K562 (cell line): ENCODE measurements at regions not wholly inside any gene's neighbourhood (a gene's known extent, or its start where the extent isn't known, plus 50 kb on each side); places are given as distances from the start of the nearest gene placed in this dataset.

Experiments used
- ATAC-seq: fragments of 200-7000 bp; cut with Tn5 transposase; 3 replicates; pipeline ENCODE4 v1.9.1; 2020; ENCODE audit warnings: moderate library complexity
- BruUV-seq: library from RNA; stranded (reverse); fragments of 400-500 nt; replicated peaks from 2 replicates; lab custom pipeline; 2021; lab: Mats Ljungman, UMichigan
- CTCF ChIA-PET: fragments of 300-600 bp; formaldehyde crosslinking; extraction: SDS; loops from one replicate; lab custom pipeline; 2021; ENCODE audit warnings: low intra/inter-chr PET ratio; lab: Yijun Ruan, JAX
- POLR2A ChIA-PET: fragments of 300-600, 350-650 bp; sonication (Branson Sonifier 250); formaldehyde crosslinking; extraction: SDS; loops from one replicate; lab custom pipeline; 2021; ENCODE audit warnings: antibody characterized with exemption, inconsistent platforms; lab: Yijun Ruan, JAX
- DNase-seq, 4 experiments: peaks; one replicate each; pipeline versions ENCODE4 v3.0.0 to v3.0.0-alpha.2; 2011 to 2018; ENCODE audit warnings: low spot score in 3 of 4, mixed read lengths in 3 of 4; ENCODE audit errors: extremely low read depth in 1 of 4
- FAIRE-seq: peaks from 2 replicates; lab custom pipeline; 2011; peaks lifted over from hg19 to GRCh38; lab: Jason Lieb, UNC
- H2AFZ ChIP-seq: 2 replicates; pipeline ENCODE4 v1.6.0; 2011; ENCODE audit warnings: low read depth, low read length, control low read depth, inconsistent platforms
- H3K27ac ChIP-seq: fragments of 200-600 bp; 3 replicates; pipeline ENCODE4 v1.8.0; 2011; ENCODE audit warnings: low read depth, mild to moderate bottlenecking, control low read depth, inconsistent platforms, low read length, moderate library complexity, mixed read lengths; ENCODE audit errors: extremely low read depth
- H3K27me3 ChIP-seq, 2 experiments: fragments of 300-600 bp in 1 of 2; 2 replicates in 1 of 2; 3 replicates in 1 of 2; pipeline versions ENCODE4 v1.6.0 to v1.8.0; 2011; ENCODE audit warnings: inconsistent platforms in 2 of 2, low read length in 2 of 2, mild to moderate bottlenecking in 1 of 2, mixed read lengths in 1 of 2, moderate library complexity in 1 of 2; ENCODE audit not compliant: control insufficient read depth in 2 of 2, insufficient read depth in 2 of 2
- H3K36me3 ChIP-seq: fragments of 300-600 bp; 3 replicates; pipeline ENCODE4 v1.8.0; 2011; ENCODE audit warnings: mild to moderate bottlenecking, low read length, inconsistent platforms; ENCODE audit not compliant: control insufficient read depth, insufficient read depth
- H3K4me1 ChIP-seq, 2 experiments: fragments of 200-600 bp in 1 of 2; replicated peaks in 1 of 2; 2 replicates in 1 of 2; 3 replicates in 1 of 2; pipeline versions ENCODE4 v1.5.1 to v1.8.0; 2011; ENCODE audit warnings: inconsistent platforms in 2 of 2, low read length in 2 of 2, mild to moderate bottlenecking in 1 of 2, mixed read lengths in 1 of 2, moderate library complexity in 1 of 2; ENCODE audit not compliant: control insufficient read depth in 2 of 2, insufficient read depth in 2 of 2
- H3K4me2 ChIP-seq: 2 replicates; pipeline ENCODE4 v1.6.1; 2011; ENCODE audit warnings: low read length, control low read depth, inconsistent platforms, mixed read lengths; ENCODE audit not compliant: insufficient read depth
- H3K4me3 ChIP-seq: fragments of 200-600 bp; sonication (generic), shearing (Covaris generic); 2 replicates; pipeline ENCODE4 v1.5.1; 2016; ENCODE audit warnings: control low read depth, inconsistent platforms
- H3K79me2 ChIP-seq: fragments of 200-600 bp; 3 replicates; pipeline ENCODE4 v1.8.0; 2011; ENCODE audit warnings: low read length, inconsistent platforms; ENCODE audit not compliant: control insufficient read depth, insufficient read depth
- H3K9ac ChIP-seq, 2 experiments: 2 replicates each; pipeline versions ENCODE4 v1.6.0 to v1.6.1; 2011; ENCODE audit warnings: low read depth in 2 of 2, low read length in 2 of 2, control low read depth in 1 of 2, inconsistent platforms in 1 of 2, mild to moderate bottlenecking in 1 of 2, mixed read lengths in 1 of 2; ENCODE audit not compliant: insufficient read depth in 1 of 2
- H3K9me1 ChIP-seq: one replicate; pipeline ENCODE4 v1.6.0; 2011; ENCODE audit warnings: inconsistent platforms, mild to moderate bottlenecking, low read length, moderate library complexity; ENCODE audit not compliant: control insufficient read depth, insufficient read depth
- H3K9me3 ChIP-seq: replicated peaks from 2 replicates; pipeline ENCODE4 v1.5.1; 2011; ENCODE audit warnings: low read depth, low read length, inconsistent platforms; ENCODE audit not compliant: control insufficient read depth, insufficient read depth
- H4K20me1 ChIP-seq: replicated peaks from 2 replicates; pipeline ENCODE4 v1.6.1; 2011; ENCODE audit warnings: low read length, inconsistent platforms, mixed read lengths; ENCODE audit not compliant: control insufficient read depth, insufficient read depth
- CBX8 ChIP-seq: fragments of 200-600 bp; sonication (generic); IDR thresholded peaks from 2 replicates; pipeline ENCODE4 v1.6.1; 2012; ENCODE audit warnings: borderline replicate concordance, mixed run types, low read depth, mild to moderate bottlenecking, moderate library complexity, mixed read lengths, low read length, control low read depth, inconsistent platforms; ENCODE audit not compliant: poor library complexity, severe bottlenecking; ENCODE audit errors: extremely low read depth
- DACH1 ChIP-seq: fragments of 450-650 bp; IDR thresholded peaks from 2 replicates; pipeline ENCODE4 v1.6.1; 2018; ENCODE audit not compliant: partially characterized antibody
- FOXA3 ChIP-seq, 2 experiments: fragments of 450-650 bp in 1 of 2; sonication (generic) in 1 of 2; formaldehyde crosslinking; IDR thresholded peaks in 1 of 2; conservative IDR thresholded peaks in 1 of 2; 2 replicates each; pipeline versions ENCODE4 v1.4.0 to v1.8.0; 2020 to 2022; ENCODE audit warnings: mild to moderate bottlenecking in 2 of 2, missing genetic modification reagents in 1 of 2
- HOXB6 ChIP-seq: fragments of 250-450 bp; sonication (Bioruptor Pico); IDR thresholded peaks from 2 replicates; pipeline ENCODE4 v1.5.1; 2022; ENCODE audit warnings: mild to moderate bottlenecking, borderline replicate concordance
- NR1H2 ChIP-seq: sonication (generic); formaldehyde crosslinking; IDR thresholded peaks from 2 replicates; pipeline ENCODE4 v1.4.0; 2020; ENCODE audit warnings: mild to moderate bottlenecking, missing genetic modification reagents
- PML ChIP-seq: IDR thresholded peaks from 2 replicates; pipeline ENCODE4 v1.6.1; 2012; ENCODE audit warnings: low read length, inconsistent platforms
- PRDM10 ChIP-seq: fragments of 450-650 bp; IDR thresholded peaks from 2 replicates; pipeline ENCODE4 v1.6.1; 2018; ENCODE audit not compliant: partially characterized antibody
- SMAD4 ChIP-seq: fragments of 250-450 bp; sonication (Bioruptor Pico); conservative IDR thresholded peaks from 2 replicates; pipeline ENCODE4 v1.8.0; 2021; ENCODE audit warnings: inconsistent platforms, mild to moderate bottlenecking, moderate library complexity
- TEAD2 ChIP-seq: fragments of 450-650 bp; IDR thresholded peaks from 2 replicates; pipeline ENCODE4 v1.6.1; 2016; ENCODE audit warnings: missing genetic modification characterization, control low read depth, missing compliant biosample characterization
- YY1 ChIP-seq, 3 experiments: IDR thresholded peaks; 2 replicates each; pipeline ENCODE4 v1.6.1; 2011; ENCODE audit warnings: low read length in 2 of 3, mild to moderate bottlenecking in 2 of 3, moderate library complexity in 2 of 3, borderline replicate concordance in 1 of 3, control low read depth in 1 of 3, low read depth in 1 of 3; ENCODE audit not compliant: insufficient read depth in 3 of 3, insufficient replicate concordance in 2 of 3, control insufficient read depth in 1 of 3, insufficient read length in 1 of 3; ENCODE audit errors: extremely low read depth in 1 of 3
- ZNF398 ChIP-seq: fragments of 250-450 bp; sonication (Bioruptor Pico); IDR thresholded peaks from 2 replicates; pipeline ENCODE4 v1.8.0; 2021; ENCODE audit warnings: moderate library complexity, mild to moderate bottlenecking, inconsistent platforms
- WGBS: fragments of 100-300 bp; shearing (Covaris generic); methylation state at CpG from one replicate; pipeline ENCODE4 v1.1.6; 2016; ENCODE audit warnings: low coverage, mixed read lengths; ENCODE audit not compliant: insufficient coverage; ENCODE audit errors: missing lambda C conversion rate; 5-methylcytosine and 5-hydroxymethylcytosine counted together
- in situ Hi-C: fragments of 300-500 bp; cut with MboI; formaldehyde crosslinking; loops from 4 replicates; pipeline ENCODE4 v1.15.0; 2018; ENCODE audit warnings: inconsistent platforms, mixed read lengths
- intact Hi-C: fragments of 100-400 bp; cut with micrococcal nuclease; formaldehyde crosslinking; loops from 2 replicates; pipeline ENCODE4 v1.14.2; 2022

GRCh38 chr18:70496353-70497294 lies 207.8 kb downstream of the SOCS6 start (continued):
- TF ChIP-seq PRDM10 (no peak), NR1H2 (no peak)

DNA sequence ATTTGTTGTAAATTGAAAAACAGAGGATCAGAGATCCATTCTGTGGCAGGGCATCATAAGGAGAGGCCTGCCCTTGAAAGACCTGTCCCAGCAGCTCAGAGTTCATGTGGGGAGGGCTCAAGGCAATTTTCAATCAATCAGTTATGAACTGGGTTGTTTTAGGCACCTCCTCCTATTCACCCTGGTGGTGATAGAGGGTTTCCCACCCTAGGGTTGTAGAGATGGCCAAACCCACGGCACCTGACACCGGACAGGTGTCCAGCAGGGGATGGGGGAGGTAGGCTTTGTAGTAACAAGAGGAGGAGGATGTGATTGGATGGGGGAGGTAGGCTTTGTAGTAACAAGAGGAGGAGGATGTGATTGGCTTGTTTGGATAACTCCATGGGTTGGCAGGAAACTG lies 205.7 kb downstream of the SOCS6 start:
- Histone ChIP-seq H2AFZ (no peak overlapping the region), H3K9ac (no peak overlapping the region), H3K79me2 (no peaks in the 10 kb centered on the region), H3K9me3 (no peaks in the 10 kb centered on the region), H4K20me1 (no peaks in the 10 kb centered on the region), H3K9me1 (no peaks in the 10 kb centered on the region), H3K27me3 (no peaks in the 10 kb centered on the region), H3K27ac (no peak overlapping the region), H3K4me1 (peaks cover 0 to 5% of the 10 kb centered on the region in 2 experiments; a peak in 2 of 5 replicates), H3K4me3 (no peak overlapping the region), H3K4me2 (no peak overlapping the region), H3K36me3 (no peaks in the 10 kb centered on the region)
- WGBS = 0% methylated on average over 2 of the region's 2 CpGs
- ChIA-PET POLR2A (no interaction called here), CTCF (no interaction called here)
- DNase-seq (no peak), ATAC-seq (no peak), FAIRE-seq (no peak)
- no TSS peak for BruUV-seq
- intact Hi-C loops (loop anchor here (10.0 kb wide), 1 partner anchor 1290 kb away; no protein-coding TSS in a partner anchor), in situ Hi-C loops (no loop called here)
- no peak for TF ChIP-seq TEAD2 (tag)
- no peak for TF ChIP-seq HOXB6 (CRISPR knock-in tag)
- TF ChIP-seq PML = no peak
- no peak for TF ChIP-seq FOXA3 (CRISPR knock-in tag; conservative IDR thresholded peaks at IDR 0.05 in 1 of 2, IDR thresholded peaks at IDR 0.05 in 1 of 2)
- no peak for TF ChIP-seq DACH1
- no peak for TF ChIP-seq SMAD4 (CRISPR knock-in tag)
- no peak for TF ChIP-seq CBX8
- TF ChIP-seq YY1 (IDR thresholded peaks at IDR 0.05; ENCODE audit: borderline replicate concordance in 1 of 3, control insufficient read depth in 1 of 3, extremely low read depth in 1 of 3, insufficient read depth in 3 of 3, insufficient read length in 1 of 3, insufficient replicate concordance in 2 of 3, low read depth in 1 of 3, low read length in 2 of 3) = no peak
- no peak for TF ChIP-seq ZNF398 (CRISPR knock-in tag)
